Keratinocyte (primary cell): ENCODE measurements at regions not wholly inside any gene's neighbourhood (a gene's known extent, or its start where the extent isn't known, plus 50 kb on each side); places are given as distances from the start of the nearest gene placed in this dataset.

Experiments used
- DNase-seq: peaks from one replicate; pipeline ENCODE4 v3.0.0-alpha.2; 2011; ENCODE audit warnings: low read depth, missing footprints, low spot score
- FAIRE-seq: peaks from 2 replicates; lab custom pipeline; 2011; peaks lifted over from hg19 to GRCh38; lab: Jason Lieb, UNC
- H2AFZ ChIP-seq: 2 replicates; pipeline ENCODE4 v1.6.0; 2012; ENCODE audit warnings: low read length, control low read depth, inconsistent platforms; ENCODE audit not compliant: control insufficient read depth
- H3K27ac ChIP-seq: 2 replicates; pipeline ENCODE4 v1.5.1; 2011; ENCODE audit warnings: low read length; ENCODE audit not compliant: control insufficient read depth, insufficient read depth
- H3K27me3 ChIP-seq: 3 replicates; pipeline ENCODE4 v1.6.0; 2011; ENCODE audit warnings: low read length; ENCODE audit not compliant: control insufficient read depth, insufficient read depth; ENCODE audit errors: extremely low read depth
- H3K36me3 ChIP-seq, 2 experiments: 2 replicates in 1 of 2; 3 replicates in 1 of 2; pipeline ENCODE4 v1.5.1; 2011; ENCODE audit warnings: low read length in 2 of 2, mild to moderate bottlenecking in 1 of 2; ENCODE audit not compliant: control insufficient read depth in 2 of 2, insufficient read depth in 2 of 2; ENCODE audit errors: extremely low read depth in 1 of 2
- H3K4me1 ChIP-seq: 3 replicates; pipeline ENCODE4 v1.5.1; 2011; ENCODE audit warnings: low read length; ENCODE audit not compliant: control insufficient read depth, insufficient read depth; ENCODE audit errors: extremely low read depth
- H3K4me2 ChIP-seq: 3 replicates; pipeline ENCODE4 v1.6.0; 2011; ENCODE audit warnings: low read depth, low read length; ENCODE audit not compliant: control insufficient read depth, insufficient read depth; ENCODE audit errors: extremely low read depth
- H3K4me3 ChIP-seq, 3 experiments: fragments of 200-600 bp in 1 of 3; sonication (generic) in 1 of 3; 2 replicates in 2 of 3; 3 replicates in 1 of 3; pipeline ENCODE4 v1.5.1; 2011 to 2016; ENCODE audit warnings: low read length in 3 of 3, mild to moderate bottlenecking in 3 of 3, control low read depth in 2 of 3, inconsistent platforms in 1 of 3, low read depth in 1 of 3, mixed read lengths in 1 of 3, mixed run types in 1 of 3, moderate library complexity in 1 of 3; ENCODE audit not compliant: control insufficient read depth in 2 of 3, insufficient read depth in 2 of 3; ENCODE audit errors: extremely low read depth in 1 of 3
- H3K79me2 ChIP-seq: 2 replicates; pipeline ENCODE4 v1.6.0; 2012; ENCODE audit warnings: low read length; ENCODE audit not compliant: control insufficient read depth, insufficient read depth
- H3K9ac ChIP-seq: 3 replicates; pipeline ENCODE4 v1.6.0; 2011; ENCODE audit warnings: low read length; ENCODE audit not compliant: control insufficient read depth, insufficient read depth; ENCODE audit errors: extremely low read depth
- H3K9me1 ChIP-seq: 3 replicates; pipeline ENCODE4 v1.6.0; 2011; ENCODE audit warnings: low read length; ENCODE audit not compliant: control insufficient read depth, insufficient read depth; ENCODE audit errors: extremely low read depth
- H3K9me3 ChIP-seq: 2 replicates; pipeline ENCODE4 v1.5.1; 2012; ENCODE audit warnings: low read depth, low read length; ENCODE audit not compliant: control insufficient read depth
- H4K20me1 ChIP-seq: 3 replicates; pipeline ENCODE4 v1.6.0; 2011; ENCODE audit warnings: low read length; ENCODE audit not compliant: control insufficient read depth, insufficient read depth; ENCODE audit errors: extremely low read depth
- EZH2 ChIP-seq: IDR thresholded peaks from one replicate; pipeline ENCODE4 v1.6.1; 2012; ENCODE audit warnings: inconsistent platforms, mild to moderate bottlenecking, low read length, moderate library complexity
- dilution Hi-C: fragments of 300-500 bp; cut with MboI; formaldehyde crosslinking; loops from one replicate; pipeline ENCODE4 v1.7.0; 2020; ENCODE audit warnings: low sequenced_read_pairs; ENCODE audit not compliant: extremely low pct_ligation_motif_present
- TF ChIP-seq, protein P1 (sequence below), 3 experiments: IDR thresholded peaks in 1 of 3; conservative IDR thresholded peaks in 1 of 3; optimal IDR thresholded peaks in 1 of 3; 2 replicates in 2 of 3; 3 replicates in 1 of 3; pipeline versions ENCODE3 to v1.5.1; 2011; ENCODE audit warnings: low read length in 3 of 3, mild to moderate bottlenecking in 3 of 3, moderate library complexity in 2 of 3, control low read depth in 1 of 3, inconsistent platforms in 1 of 3; ENCODE audit not compliant: insufficient read depth in 2 of 3; ENCODE audit errors: extremely low read depth in 1 of 3

DNA sequence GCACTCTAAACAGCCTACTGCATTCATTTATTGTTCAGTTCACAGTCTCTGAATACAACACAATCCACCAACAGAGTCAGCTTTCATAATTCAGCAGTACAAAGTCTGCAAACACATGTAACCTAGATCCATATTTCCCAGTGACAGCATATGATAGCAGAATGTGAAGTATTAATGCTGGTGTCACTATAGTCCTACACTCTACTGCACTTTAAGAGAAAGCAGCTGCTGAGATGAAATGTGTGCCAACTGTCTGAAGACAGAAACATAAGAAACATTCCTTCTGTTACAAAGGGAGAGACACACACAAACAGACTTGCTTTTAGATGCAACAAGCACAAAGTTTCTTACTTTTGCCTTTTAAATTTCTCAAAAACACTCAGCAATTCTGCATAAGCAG lies 441.8 kb downstream of the ZEB2 start:
- Histone ChIP-seq H3K9me1 (no peaks in the 10 kb centered on the region), H3K4me3 (no peak overlapping the region), H3K9me3 (no peaks in the 10 kb centered on the region), H3K4me2 (no peak overlapping the region), H3K79me2 (no peaks in the 10 kb centered on the region), H2AFZ (no peak overlapping the region), H3K4me1 (peaks cover 3% of the 10 kb centered on the region), H3K27ac (no peak overlapping the region), H4K20me1 (no peaks in the 10 kb centered on the region), H3K27me3 (no peaks in the 10 kb centered on the region), H3K9ac (no peak overlapping the region), H3K36me3 (no peaks in the 10 kb centered on the region)
- FAIRE-seq (no peak), DNase-seq (no peak)
- TF ChIP-seq, protein P1, sequence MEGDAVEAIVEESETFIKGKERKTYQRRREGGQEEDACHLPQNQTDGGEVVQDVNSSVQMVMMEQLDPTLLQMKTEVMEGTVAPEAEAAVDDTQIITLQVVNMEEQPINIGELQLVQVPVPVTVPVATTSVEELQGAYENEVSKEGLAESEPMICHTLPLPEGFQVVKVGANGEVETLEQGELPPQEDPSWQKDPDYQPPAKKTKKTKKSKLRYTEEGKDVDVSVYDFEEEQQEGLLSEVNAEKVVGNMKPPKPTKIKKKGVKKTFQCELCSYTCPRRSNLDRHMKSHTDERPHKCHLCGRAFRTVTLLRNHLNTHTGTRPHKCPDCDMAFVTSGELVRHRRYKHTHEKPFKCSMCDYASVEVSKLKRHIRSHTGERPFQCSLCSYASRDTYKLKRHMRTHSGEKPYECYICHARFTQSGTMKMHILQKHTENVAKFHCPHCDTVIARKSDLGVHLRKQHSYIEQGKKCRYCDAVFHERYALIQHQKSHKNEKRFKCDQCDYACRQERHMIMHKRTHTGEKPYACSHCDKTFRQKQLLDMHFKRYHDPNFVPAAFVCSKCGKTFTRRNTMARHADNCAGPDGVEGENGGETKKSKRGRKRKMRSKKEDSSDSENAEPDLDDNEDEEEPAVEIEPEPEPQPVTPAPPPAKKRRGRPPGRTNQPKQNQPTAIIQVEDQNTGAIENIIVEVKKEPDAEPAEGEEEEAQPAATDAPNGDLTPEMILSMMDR (optimal IDR thresholded peaks at IDR 0.05 in 1 of 3, IDR thresholded peaks at IDR 0.05 in 1 of 3, conservative IDR thresholded peaks at IDR 0.05 in 1 of 3; ENCODE audit: extremely low read depth in 1 of 3, insufficient read depth in 2 of 3, low read length in 3 of 3) = no peak
- TF ChIP-seq EZH2 = no peak
- dilution Hi-C loops = no loop called here

DNA sequence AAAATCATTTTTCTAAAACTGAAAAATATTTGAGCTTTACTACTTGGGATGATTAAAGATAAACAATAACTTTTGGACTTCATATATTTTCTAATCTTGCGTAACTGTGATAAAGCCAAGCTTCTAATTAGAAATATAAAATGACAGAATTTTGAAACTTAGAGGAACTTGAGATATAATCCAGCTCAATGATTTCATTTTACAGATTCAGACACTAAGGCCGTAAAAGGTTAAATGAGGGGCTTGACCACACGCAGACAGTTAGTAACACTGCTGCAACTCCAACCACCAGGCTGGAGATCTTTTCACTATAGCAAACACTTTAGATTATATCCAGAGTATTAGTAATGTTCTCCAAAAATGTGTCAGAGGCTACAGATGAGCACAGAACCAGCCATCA lies 445.5 kb downstream of the ZEB2 start:
- no peak overlapping the region for H3K27ac ChIP-seq
- no peaks in the 10 kb centered on the region for H3K79me2 ChIP-seq
- DNase-seq = no peak
- H3K4me2 ChIP-seq = no peak overlapping the region
- H2AFZ ChIP-seq = no peak overlapping the region
- no peaks in the 10 kb centered on the region for H3K9me3 ChIP-seq
- dilution Hi-C loops = no loop called here
- H3K4me3 ChIP-seq = no peak overlapping the region
- H3K9me1 ChIP-seq = no peaks in the 10 kb centered on the region
- TF ChIP-seq, protein P1 (optimal IDR thresholded peaks at IDR 0.05 in 1 of 3, IDR thresholded peaks at IDR 0.05 in 1 of 3, conservative IDR thresholded peaks at IDR 0.05 in 1 of 3; ENCODE audit: extremely low read depth in 1 of 3, insufficient read depth in 2 of 3, low read length in 3 of 3) = no peak
- TF ChIP-seq EZH2 = no peak
- no peak for FAIRE-seq
- no peaks in the 10 kb centered on the region for H3K27me3 ChIP-seq
- H4K20me1 ChIP-seq = no peaks in the 10 kb centered on the region
- no peak overlapping the region for H3K9ac ChIP-seq
- H3K36me3 ChIP-seq = no peaks in the 10 kb centered on the region
- no peaks in the 10 kb centered on the region for H3K4me1 ChIP-seq
